Right ventricle myocardium superior (tissue), 1 donor: ENCODE measurements at regions not wholly inside any gene's neighbourhood (a gene's known extent, or its start where the extent isn't known, plus 50 kb on each side); places are given as distances from the start of the nearest gene placed in this dataset.

Experiments
- ATAC-seq: fragments of 200-7000 bp; cut with Tn5 transposase; one replicate; pipeline ENCODE4 v1.9.1; 2020; ENCODE audit warnings: mild to moderate bottlenecking; ENCODE audit not compliant: poor library complexity
- DNase-seq: peaks from one replicate; pipeline ENCODE4 v3.0.0-alpha.2; 2020
- intact Hi-C: fragments of 100-400 bp; cut with DNase I; formaldehyde crosslinking; loops from one replicate; pipeline ENCODE4 v1.11.2; 2022
- donor health status: DM: no; HTN: yes; CAD: no; lungs with severe emphysema.

- DNase-seq (no peak), ATAC-seq (no peak)
- intact Hi-C loops = no loop called here
These were observed 156.5 kb downstream of the MOXD1 start for GRCh38 chr6:132244744-132245143.

- ATAC-seq (no peak), DNase-seq (no peak)
- intact Hi-C loops = no loop called here
These were observed 164.5 kb downstream of the MOXD1 start for GRCh38 chr6:132236744-132237143.

- ATAC-seq (no peak), DNase-seq (no peak)
- intact Hi-C loops = no loop called here
These were observed 165.0 kb downstream of the MOXD1 start for GRCh38 chr6:132236281-132236680.

GRCh38 chr6:132235596-132236280 lies 165.5 kb downstream of the MOXD1 start:
- DNase-seq (no peak), ATAC-seq (no peak)
- intact Hi-C loops = no loop called here

- no peak for ATAC-seq
- intact Hi-C loops = no loop called here
These were observed 166.9 kb downstream of the MOXD1 start for GRCh38 chr6:132234356-132234755.

GRCh38 chr6:132231121-132231884 lies 170.0 kb downstream of the MOXD1 start:
- ATAC-seq (no peak), DNase-seq (no peak)
- intact Hi-C loops = no loop called here

More at GRCh38 chr6:132234356-132234755, 166.9 kb downstream of the MOXD1 start:
- no peak for DNase-seq

GRCh38 chr6:132228894-132229293 lies 172.4 kb downstream of the MOXD1 start:
- DNase-seq = no peak
- ATAC-seq = no peak
- intact Hi-C loops = no loop called here

GRCh38 chr6:132227904-132228303 lies 173.4 kb downstream of the MOXD1 start:
- intact Hi-C loops = no loop called here
- ATAC-seq = peak; percentile 65
- DNase-seq = no peak

GRCh38 chr6:132224943-132225342 lies 176.3 kb downstream of the MOXD1 start:
- no peak for DNase-seq
- no peak for ATAC-seq
- intact Hi-C loops = no loop called here

- DNase-seq (no peak), ATAC-seq (no peak)
- intact Hi-C loops = no loop called here
These were observed 180.5 kb downstream of the MOXD1 start for GRCh38 chr6:132220800-132221199.

- DNase-seq = no peak
- intact Hi-C loops = loop anchor here (5.0 kb wide), 1 partner anchor 298 kb away; no protein-coding TSS in a partner anchor
- no peak for ATAC-seq
These were observed 181.4 kb downstream of the MOXD1 start for GRCh38 chr6:132219901-132220300.

GRCh38 chr6:132218059-132218696 lies 183.1 kb downstream of the MOXD1 start:
- ATAC-seq = peak; percentile 38

GRCh38 chr6:132215805-132216204 lies 185.5 kb downstream of the MOXD1 start:
- no peak for ATAC-seq
- DNase-seq = no peak
- intact Hi-C loops = loop anchor here (5.0 kb wide), 1 partner anchor 294 kb away; no protein-coding TSS in a partner anchor

More at GRCh38 chr6:132218059-132218696, 183.1 kb downstream of the MOXD1 start:
- DNase-seq = no peak
- intact Hi-C loops = loop anchor here (5.0 kb wide), 1 partner anchor 296 kb away; no protein-coding TSS in a partner anchor

- intact Hi-C loops = loop anchor here (5.0 kb wide), 1 partner anchor 292 kb away; no protein-coding TSS in a partner anchor
- DNase-seq (no peak), ATAC-seq (no peak)
These were observed 186.6 kb downstream of the MOXD1 start for GRCh38 chr6:132214716-132215115.

GRCh38 chr6:132213732-132214131 lies 187.5 kb downstream of the MOXD1 start:
- intact Hi-C loops = no loop called here
- DNase-seq (no peak), ATAC-seq (no peak)

GRCh38 chr6:132213191-132213590 lies 188.1 kb downstream of the MOXD1 start:
- ATAC-seq (no peak), DNase-seq (no peak)
- intact Hi-C loops = no loop called here

- intact Hi-C loops = no loop called here
- ATAC-seq (no peak), DNase-seq (no peak)
These were observed 190.2 kb downstream of the MOXD1 start for GRCh38 chr6:132210886-132211563.

- DNase-seq (no peak), ATAC-seq (no peak)
- intact Hi-C loops = no loop called here
These were observed 191.9 kb downstream of the MOXD1 start for GRCh38 chr6:132209351-132209750.

GRCh38 chr6:132207991-132208390 lies 193.3 kb downstream of the MOXD1 start:
- intact Hi-C loops = no loop called here
- DNase-seq (no peak), ATAC-seq (no peak)
